MV-4-11 (cell line): ENCODE measurements at regions not wholly inside any gene's neighbourhood (a gene's known extent, or its start where the extent isn't known, plus 50 kb on each side); places are given as distances from the start of the nearest gene placed in this dataset.
"Not testable (repeated sequence)": the region's sequence is repeated elsewhere in the genome, so short reads cannot be mapped to it uniquely, and the experiment has no call there.

Experiments
- DNase-seq: peaks from one replicate; lab custom pipeline; 2025; lab: John Stamatoyannopoulos, UW

DNA sequence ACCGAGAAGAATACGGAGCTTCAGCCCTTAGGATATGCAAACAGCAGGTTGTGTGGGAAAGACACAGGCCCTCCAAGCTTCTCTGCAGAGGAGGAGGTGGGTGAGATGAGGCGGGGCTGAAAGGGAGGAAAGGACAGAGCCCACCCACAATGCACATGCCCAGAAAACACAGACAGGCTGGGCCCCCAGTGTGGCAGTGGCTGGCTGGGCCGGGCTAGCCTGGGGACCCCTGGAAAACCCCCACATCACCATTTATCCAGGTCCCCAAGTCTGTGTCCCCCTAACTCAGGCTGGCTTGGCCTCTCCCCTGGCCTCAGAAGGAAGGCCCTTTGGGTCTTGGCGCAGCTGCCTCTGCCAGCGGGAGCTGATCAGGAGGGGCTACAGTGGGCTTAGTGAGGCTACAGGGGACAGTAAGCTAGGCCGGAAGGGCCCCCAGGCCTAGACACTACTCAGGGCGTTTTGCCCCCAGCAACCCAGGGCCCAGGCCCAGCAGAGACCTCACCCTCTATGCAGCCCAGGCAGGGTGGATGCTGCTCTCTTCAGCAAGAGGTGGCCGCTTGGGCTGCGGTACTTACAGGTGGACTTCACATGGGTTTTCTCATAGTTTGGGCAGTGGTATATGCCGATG, 119.5 kb downstream of the TUBA3C start:
- no peak for DNase-seq

DNA sequence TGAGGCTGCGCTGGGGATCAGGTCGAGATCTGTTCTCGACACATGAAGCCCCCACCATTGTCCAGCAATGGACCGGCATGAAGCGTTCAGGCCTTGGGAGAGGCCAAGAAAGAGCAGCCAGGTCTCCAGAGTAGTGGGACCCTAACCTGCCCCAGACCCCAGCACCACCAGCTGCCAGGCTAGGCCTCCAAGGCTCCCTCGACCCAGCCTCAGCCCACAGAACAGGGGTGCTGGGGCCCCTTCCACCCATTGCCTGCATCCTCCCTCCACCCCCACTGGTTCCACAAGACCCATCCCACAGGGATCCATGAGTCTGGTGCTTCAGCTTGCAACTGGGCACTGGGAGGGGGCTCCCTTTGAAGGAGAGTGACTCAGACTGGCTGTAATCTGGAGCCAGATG, 120.3 kb downstream of the TUBA3C start:
- no peak for DNase-seq

DNA sequence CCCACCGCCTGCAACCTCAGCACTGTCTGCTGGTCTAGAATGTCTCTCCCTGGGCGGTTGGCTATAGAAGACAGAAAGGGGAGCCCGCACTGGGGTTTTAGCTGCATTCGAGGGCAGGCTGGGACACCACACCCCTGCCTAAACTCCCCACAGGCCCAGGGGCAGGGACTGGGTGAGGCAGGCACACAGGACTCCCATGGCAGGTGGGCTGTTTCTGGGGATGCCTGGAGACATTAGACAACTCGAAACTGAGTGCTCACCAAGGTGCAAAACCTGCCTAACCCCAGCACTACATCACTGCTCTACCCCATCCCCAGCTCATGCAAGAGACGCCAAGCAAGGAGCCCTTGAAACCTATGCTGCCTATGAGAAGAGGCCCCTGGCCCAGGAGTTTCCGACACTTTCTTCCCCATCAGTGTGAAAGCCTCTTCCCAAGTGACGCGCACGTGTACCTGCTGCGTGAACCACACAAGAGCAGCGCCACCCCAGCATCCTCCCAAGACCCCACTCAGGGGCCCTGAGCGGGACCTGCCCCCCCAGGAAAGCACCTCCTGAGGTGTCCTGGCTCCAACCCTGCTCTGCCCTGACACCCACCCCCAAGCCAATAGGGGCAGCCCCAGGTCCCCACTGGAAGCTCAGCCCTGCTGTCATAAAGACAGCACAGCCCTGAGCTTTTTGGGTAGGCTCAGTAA, 121.2 kb downstream of the TUBA3C start:
- DNase-seq = no peak

DNA sequence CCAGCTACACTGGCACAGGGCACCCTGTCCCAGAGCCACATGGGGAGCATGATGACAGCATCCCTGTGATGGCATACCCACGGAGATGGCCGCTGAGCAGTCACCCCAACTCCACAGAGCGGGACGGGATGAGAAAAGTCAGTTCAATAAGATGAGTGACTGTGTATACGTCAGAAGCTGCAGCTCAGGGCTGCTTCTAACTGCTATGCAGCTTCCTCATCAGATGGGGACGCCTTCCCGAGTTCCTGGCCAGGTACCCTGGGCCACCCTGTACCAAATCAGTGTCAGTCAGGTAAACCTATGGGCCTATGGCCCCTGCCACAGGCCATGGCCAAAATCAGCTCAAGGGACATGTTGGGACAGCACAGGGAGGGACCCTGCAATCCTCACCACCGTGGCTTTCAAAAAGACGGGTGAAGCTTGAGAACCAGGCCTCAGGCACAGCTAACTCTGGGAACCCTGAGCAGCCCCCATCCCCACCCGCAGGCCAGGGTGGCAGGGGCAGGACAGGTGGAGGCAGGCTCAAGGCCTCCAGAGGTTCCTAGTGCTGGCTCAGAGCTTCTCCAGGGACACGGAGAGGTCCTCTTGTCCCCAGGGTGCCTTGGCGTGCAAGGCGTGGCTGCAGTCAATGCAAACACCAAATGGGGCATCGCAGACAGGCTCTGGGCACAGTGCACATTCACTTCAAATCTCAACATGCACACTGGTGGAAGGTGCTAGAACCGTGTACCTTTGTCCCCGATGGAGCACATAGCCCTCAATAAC, 122.4 kb downstream of the TUBA3C start:
- no peak for DNase-seq

DNA sequence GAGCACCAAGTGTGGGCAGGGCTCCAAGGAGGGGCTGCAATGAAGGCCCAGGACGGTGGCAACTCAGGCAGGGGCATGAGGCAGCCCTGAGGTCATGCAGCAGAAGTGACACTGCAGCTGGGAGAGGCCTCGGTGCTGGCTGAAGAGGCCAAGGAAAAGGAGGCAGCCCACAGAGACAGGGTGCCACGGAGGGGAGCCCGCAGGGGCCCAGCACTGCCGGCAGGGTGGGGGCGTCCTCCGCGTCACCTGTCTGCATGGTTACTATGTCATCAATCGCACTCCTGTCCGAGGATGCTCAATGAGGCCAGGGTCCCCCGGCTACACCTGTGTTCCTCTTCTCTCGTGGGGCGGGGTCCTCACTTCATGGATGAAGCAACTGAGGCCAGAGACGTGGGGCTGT, 123.1 kb downstream of the TUBA3C start:
- DNase-seq = no peak

DNA sequence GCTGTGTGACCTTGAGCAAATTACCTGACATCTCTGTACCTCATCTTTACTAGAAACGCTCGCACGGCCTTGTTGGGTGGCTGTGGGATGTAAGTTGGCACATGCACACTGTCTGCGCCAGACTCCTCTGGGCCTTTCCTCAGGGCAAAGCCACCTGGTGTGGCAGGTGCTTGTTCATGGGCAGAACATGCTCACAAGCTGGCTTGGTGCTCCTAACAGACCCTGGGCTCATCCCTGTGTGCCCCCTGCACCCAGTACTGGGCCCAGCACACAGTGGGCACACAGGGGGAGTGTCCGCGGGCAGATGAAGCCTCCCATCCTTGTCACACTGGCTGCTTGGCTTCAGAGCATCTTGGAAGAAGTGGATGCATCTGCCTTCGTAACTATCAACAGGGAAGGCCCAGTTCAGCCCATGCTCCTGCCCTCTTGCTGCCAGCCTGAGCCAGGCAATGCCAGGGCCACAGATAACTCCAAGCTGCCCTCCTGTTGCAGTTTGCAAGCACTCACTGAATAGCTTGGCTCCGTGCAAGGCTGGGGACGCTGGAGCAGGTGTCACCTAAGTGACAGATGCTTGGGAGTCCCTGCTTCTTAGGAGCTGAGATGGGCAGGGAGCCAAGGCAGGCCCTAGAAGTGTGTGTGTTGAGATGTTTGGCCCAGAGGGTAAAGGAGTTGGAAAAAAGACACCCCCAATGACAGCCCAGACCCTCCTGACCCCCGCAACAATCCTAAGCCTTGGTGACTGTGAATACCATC, 123.9 kb downstream of the TUBA3C start:
- DNase-seq = no peak

DNA sequence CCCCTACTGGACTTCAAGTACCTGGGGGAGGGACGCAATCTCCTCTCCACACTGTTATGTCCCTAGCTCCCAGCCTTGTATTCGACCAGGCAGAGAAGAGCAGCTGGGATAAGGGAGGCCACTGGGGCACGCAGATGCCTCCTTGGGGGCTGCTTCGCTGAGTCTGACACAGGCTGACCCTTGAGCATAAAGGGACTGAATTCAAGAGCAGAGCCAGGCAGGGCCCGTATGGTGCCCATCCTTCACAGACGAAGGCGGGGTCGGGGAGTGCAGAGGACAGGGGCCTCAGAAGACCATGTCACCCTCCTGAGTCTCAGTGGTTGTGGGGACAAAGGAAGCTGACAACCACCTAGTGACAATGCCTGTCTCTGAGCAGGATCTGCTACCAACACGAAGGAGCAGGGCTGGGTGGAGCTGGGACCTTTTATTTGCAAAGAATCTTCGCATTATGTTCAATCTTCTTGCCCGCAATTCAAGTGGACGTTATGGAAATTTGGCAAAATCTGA, 124.6 kb downstream of the TUBA3C start:
- no peak for DNase-seq

DNA sequence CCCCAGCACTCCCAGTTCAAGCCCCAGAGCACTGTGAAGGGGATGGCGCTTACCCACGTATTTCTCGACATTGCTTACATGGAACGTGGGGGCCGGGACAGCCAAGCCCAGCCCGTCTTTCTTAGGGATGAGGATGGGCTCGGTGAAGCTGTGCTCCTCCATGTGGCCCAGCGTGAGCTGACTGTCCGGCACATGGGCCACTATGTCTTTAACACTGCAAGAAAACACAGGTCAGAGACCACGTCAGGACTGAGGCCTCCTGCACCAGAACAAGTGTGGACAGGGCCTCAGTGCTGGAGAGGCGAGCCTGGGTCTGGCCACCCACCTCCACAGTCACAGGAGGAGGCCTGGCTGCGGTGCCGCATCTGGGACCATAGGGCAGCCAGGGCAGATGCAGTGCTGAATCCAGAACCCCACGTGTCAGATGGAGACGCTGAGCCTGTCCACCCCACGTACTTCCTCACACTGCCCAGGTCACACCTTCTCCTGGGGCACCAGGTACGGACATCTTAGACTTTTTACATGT, 125.2 kb downstream of the TUBA3C start:
- DNase-seq = no peak

DNA sequence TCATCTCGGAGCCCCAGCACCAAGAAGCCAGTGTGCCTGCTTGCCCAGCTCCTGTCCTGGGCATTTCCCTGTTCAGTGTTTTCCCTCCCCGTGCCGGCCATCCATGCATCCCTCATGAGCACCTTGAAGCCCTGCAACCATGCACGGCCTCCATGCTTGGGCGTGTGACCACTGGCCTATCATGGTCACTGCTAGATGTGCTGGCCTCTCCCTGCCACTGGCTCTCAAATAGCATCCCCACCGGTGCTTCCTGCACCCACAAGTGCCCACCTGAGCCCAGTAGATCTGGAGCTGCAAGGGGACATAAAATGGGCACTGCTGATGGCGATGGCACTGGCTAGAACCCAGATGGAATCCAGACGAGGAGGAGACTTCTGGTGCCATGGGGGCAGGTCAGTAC, 126.0 kb downstream of the TUBA3C start:
- no peak for DNase-seq

DNA sequence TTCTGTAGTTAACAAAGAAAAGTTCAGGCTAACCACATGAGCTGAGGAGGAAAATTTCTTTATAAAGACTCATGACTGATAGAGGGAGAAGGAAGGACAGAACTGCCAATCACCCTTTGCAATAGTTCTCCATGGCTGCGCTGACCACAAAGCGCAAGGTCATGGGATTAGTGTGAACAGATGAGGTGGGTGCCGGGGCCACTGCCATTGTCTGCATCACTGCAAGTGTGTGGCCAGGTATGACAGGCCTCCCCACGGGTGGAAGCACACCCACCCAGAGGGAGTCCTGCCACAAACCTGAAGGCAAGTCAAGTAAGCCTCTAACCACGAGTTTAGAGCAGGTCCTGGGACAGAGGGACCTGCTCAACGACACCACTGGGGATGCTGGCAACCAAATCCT, 128.1 kb downstream of the TUBA3C start:
- DNase-seq = no peak

DNA sequence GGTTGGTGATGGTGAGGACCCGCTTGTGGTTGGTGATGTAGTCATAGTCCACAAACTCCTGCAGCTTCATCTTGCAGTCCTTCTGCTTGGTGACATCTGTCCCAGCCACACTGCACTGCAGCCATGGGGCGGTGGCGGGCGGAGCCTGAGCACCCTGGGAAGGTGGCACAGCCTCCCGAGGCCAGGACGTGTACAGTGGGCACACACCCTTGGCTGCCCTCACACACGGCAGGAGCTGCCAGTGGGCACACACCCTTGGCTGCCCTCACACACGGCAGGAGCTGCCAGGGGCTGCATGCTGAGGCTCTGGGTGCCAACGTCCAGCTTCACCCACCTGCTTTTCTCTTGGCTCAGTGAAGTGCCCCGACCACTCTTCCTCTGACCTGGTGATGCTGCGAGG, 128.7 kb downstream of the TUBA3C start:
- no peak for DNase-seq

DNA sequence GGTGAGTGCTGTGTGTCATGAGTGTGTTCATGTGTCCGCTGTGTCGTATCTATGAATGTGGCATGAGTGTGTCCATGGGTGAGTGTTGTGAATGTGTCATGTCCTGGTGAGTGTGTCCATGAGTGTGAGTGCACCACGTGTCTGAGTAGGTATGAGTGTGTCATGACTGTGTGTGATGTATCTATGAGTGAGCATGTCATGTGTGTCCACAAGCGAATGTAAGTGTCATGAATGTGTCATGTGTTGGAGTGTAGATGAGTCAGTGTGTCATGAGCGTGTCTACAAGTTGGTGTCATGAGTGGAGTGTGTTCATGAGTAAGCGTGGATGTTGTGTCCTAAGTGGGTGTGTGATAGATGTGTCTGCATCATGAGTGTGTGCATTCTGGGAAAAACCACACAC, 129.4 kb downstream of the TUBA3C start:
- no peak for DNase-seq

DNA sequence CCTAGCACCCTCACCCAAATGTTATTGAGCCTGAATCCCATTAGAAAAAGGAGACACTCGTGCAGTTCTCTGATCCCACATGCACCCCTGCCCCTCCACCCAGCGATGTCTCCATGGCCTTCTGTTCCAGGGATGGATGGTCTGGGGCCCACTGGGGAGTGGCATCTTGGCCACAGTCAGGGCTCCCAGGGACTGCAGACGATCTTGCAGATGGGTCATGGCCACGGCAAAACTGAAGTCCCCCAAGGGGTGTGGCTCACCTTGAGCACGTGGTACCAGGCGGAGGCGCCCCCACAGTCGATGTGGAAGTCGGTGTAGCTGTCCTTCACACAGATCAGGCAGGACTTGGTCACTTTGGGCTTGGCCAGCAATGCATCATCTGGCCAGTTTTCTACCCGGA, 130.7 kb downstream of the TUBA3C start:
- DNase-seq = no peak

DNA sequence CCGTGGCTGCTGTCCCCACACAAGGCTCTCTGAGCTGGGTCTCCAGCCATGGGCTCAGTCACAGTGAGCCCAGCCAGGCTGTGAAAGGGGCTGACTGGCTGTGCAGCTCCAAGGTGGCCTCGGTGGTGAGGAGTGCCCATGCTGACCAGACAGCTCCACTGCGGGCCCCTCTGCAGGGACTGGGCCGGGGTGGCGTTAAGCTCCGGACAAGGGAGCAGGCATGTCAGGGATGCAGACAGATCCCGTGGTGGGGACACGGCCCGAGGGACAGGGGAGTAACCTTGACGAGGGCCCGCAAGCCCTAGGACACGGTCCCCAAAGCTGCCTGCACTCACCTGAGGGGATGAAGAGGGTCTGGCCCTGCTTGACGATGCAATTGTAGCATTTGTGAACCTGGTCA, 132.0 kb downstream of the TUBA3C start:
- DNase-seq = not testable (repeated sequence)

DNA sequence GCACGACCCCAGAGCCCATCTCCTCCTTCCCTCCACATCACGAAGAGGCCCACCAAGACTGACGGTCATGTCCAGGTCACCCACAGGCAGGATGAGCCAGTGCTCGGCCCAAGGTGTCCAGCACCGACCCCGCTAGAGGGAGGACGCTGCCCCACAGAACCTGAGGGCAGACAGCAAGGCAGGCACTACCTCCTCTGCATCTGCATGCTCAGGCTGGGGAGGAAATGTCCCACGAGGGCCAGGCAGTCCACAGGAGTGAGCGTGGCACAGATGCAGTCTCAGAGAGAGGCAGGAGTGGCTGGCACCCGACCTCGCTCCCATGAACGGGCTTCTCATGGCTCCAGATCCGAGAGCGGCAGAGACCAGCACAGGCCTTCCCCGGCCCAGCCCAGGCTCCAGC, 133.2 kb downstream of the TUBA3C start:
- DNase-seq = no peak

DNA sequence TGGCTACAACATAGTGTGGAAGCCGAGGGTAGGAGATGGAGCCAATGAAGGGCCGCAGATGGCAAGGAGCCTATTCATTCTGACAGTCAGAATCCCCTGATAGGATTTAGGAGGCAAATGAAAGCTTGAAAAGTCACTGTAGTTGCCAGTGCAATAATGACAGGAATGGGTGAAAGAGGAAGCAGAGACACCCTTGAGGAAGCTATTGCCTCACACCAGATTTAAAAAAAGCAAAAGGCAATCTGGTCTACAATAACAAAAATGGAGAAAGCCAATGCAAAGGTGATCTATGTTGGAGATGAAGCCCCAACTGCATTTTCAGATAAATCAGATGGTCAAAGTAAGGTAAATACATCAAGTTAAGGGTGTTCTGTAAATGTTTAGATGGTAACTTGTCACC, 158.5 kb downstream of the TUBA3C start:
- peak; percentile 93 for DNase-seq

DNA sequence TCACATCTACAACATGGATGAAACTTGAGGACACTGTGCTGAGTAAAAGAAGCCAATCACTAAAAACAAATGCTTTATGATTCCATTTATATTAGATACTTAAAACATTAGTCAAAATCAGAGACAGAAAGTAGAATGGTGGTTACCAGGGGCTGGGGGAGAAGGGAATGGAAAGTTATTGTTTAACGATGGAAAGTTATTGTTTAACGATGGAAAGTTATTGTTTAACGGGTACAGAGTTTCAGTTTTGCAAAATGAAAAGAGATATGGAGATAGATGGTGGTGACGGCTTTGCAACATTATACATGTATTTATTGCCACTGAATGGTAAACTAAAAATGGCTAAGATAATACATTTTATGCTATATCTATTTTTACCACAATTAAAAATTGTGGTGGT, 160.6 kb downstream of the TUBA3C start:
- no peak for DNase-seq

DNA sequence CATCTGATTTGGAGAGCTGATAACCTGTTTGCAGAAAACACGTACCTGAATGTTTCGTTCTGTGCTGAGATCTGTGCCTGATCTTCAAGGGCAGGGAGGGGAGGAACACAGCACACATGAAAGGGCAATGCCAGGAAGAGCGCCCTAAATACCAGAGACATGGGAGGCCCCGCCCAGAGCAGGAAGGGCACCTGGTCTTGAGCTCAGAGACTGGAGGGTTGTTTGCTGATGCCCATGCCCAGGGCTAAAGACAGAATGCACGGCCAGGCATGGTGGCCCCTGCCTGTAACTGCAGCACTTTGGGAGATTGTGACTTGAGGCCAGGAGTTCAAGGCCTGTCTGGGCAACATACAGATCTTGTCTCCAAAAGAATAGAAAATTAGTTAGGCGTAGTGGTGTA, 183.2 kb downstream of the TUBA3C start:
- DNase-seq = no peak

DNA sequence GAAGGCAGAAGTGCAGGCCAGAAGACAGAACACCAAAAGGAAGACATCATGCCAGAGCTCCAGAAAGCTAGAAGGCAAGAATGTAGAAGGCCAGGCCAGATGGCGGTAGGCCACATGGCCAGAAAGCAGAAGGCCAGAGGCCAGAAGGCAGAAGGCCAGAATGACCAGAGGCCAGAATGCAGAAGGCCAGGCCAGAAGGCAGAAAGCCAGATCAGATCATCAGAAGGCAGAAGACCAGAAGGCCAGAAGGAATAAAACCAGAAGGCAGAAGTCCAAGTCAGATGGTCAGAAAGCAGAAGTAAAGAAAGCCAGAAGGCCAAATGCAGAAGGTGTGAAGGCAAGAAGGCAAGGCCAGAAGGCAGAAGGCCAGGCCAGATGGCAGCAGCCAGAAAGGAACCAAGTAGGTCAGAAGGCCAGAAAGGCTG, 185.0 kb downstream of the TUBA3C start:
- DNase-seq = peak; percentile 66

DNA sequence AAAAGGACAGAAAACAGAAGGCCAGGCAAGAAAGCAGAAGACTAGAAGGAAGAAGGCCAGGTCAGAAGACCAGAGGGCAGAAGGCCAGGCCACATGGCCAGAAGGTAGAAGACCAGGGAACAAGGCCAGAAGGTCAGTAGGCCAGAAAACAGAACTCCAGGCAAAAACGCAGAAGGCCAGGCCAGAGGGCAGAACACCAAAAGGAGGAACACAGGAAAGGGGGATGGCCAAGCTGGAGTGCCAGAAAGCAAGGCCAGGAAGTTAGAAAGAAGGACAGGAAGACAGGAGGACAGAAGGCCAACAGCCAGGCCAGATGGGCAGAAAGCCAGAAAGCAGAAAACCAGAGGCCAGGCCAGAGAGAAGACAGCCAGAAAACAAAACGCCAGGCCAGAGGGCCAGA, 185.4 kb downstream of the TUBA3C start:
- no peak for DNase-seq

DNA sequence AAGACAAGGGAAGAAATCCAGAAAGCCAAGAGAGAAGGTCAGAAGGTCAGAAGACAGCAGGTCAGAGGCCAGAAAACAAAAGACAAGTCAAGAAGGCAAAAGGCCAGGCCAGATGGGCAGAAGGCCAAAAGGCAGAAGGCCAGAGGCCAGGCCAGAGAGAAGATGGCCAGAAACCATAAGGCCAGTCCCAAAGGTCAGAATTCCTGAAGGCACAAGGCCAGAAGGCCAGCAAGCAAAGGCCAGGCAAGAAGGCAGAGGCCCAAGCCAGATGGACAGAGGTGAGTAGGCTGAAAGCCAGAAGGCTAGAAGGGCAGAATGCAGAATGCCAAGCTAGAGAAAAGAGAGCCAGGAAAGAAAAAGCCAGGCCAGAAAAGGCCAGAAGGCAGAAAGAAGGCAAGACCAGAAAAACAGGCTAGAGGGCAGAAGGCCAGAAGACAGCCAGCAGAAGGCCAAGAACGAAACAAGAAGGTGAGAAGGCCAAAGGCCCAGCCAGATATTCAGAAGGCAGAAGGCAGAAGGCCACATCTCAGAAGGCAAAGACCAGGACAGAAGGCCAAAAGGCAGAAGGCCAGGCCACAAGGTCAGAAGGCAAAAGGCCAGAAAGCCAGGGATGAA, 186.3 kb downstream of the TUBA3C start:
- no peak for DNase-seq
